Fibroblast of lung (primary cell): ENCODE measurements at regions not wholly inside any gene's neighbourhood (a gene's known extent, or its start where the extent isn't known, plus 50 kb on each side); places are given as distances from the start of the nearest gene placed in this dataset.

Source experiments
- DNase-seq, 2 donors: peaks; one replicate each; pipeline versions ENCODE4 v3.0.0 to v3.0.0-alpha.2; 2010; ENCODE audit warnings: low read depth in 2 of 2
- H2AFZ ChIP-seq: 2 replicates; pipeline ENCODE4 v1.5.1; 2012; ENCODE audit warnings: low read length, control low read depth, inconsistent platforms
- H3K27ac ChIP-seq: 2 replicates; pipeline ENCODE4 v1.5.1; 2011; ENCODE audit warnings: low read length, control low read depth; ENCODE audit not compliant: insufficient read depth
- H3K27me3 ChIP-seq: 2 replicates; pipeline ENCODE4 v1.5.1; 2011; ENCODE audit warnings: mild to moderate bottlenecking, low read length; ENCODE audit not compliant: control insufficient read depth, insufficient read depth
- H3K36me3 ChIP-seq: 2 replicates; pipeline ENCODE4 v1.5.1; 2011; ENCODE audit warnings: low read length; ENCODE audit not compliant: control insufficient read depth, insufficient read depth
- H3K4me1 ChIP-seq: 2 replicates; pipeline ENCODE4 v1.5.1; 2011; ENCODE audit warnings: low read length; ENCODE audit not compliant: control insufficient read depth, insufficient read depth; ENCODE audit errors: extremely low read depth
- H3K4me2 ChIP-seq: 2 replicates; pipeline ENCODE4 v1.5.1; 2011; ENCODE audit warnings: low read length, control low read depth; ENCODE audit not compliant: insufficient read depth; ENCODE audit errors: extremely low read depth
- H3K4me3 ChIP-seq, 4 experiments: fragments of 200-600 bp in 1 of 4; sonication (generic) in 1 of 4; replicated peaks in 1 of 4; 2 replicates each; pipeline ENCODE4 v1.5.1; 2011 to 2016; ENCODE audit warnings: low read length in 4 of 4, low read depth in 3 of 4, mild to moderate bottlenecking in 3 of 4, control low read depth in 2 of 4, inconsistent platforms in 1 of 4, mixed read lengths in 1 of 4; ENCODE audit not compliant: insufficient read depth in 1 of 4; ENCODE audit errors: control extremely low read depth in 1 of 4
- H3K79me2 ChIP-seq: 2 replicates; pipeline ENCODE4 v1.5.1; 2012; ENCODE audit warnings: mild to moderate bottlenecking, low read length, inconsistent platforms; ENCODE audit not compliant: control insufficient read depth, insufficient read depth
- H3K9ac ChIP-seq: 2 replicates; pipeline ENCODE4 v1.5.1; 2011; ENCODE audit warnings: mild to moderate bottlenecking, low read length, control low read depth; ENCODE audit not compliant: insufficient read depth
- H3K9me3 ChIP-seq: 2 replicates; pipeline ENCODE4 v1.5.1; 2012; ENCODE audit warnings: low read depth, low read length; ENCODE audit not compliant: control insufficient read depth, insufficient read depth
- H4K20me1 ChIP-seq: 2 replicates; pipeline ENCODE4 v1.5.1; 2011; ENCODE audit warnings: low read length; ENCODE audit not compliant: control insufficient read depth, insufficient read depth; ENCODE audit errors: extremely low read depth
- EZH2 ChIP-seq: IDR thresholded peaks from 2 replicates; pipeline ENCODE4 v1.5.1; 2012; ENCODE audit warnings: low read length, control low read depth, mild to moderate bottlenecking; ENCODE audit errors: missing control alignments
- TF ChIP-seq, protein P1 (sequence below), 2 donors: IDR thresholded peaks in 1 of 2; conservative IDR thresholded peaks in 1 of 2; 1 replicate in 1 of 2; 2 replicates in 1 of 2; pipeline ENCODE4 v1.5.1; 2011 to 2012; ENCODE audit warnings: low read length in 2 of 2, control low read depth in 1 of 2, inconsistent platforms in 1 of 2, low read depth in 1 of 2, mild to moderate bottlenecking in 1 of 2

GRCh38 chr2:161045726-161046125 is 114.5 kb upstream of the TANK start:
- peak; percentile 50 to 62 for DNase-seq
- peaks cover 13% of the 10 kb centered on the region for H3K4me1 ChIP-seq
- peak overlapping the region; percentile 33 for H3K4me2 ChIP-seq
- no peak overlapping the region for H3K4me3 ChIP-seq
- H4K20me1 ChIP-seq = no peaks in the 10 kb centered on the region
- H3K27me3 ChIP-seq = no peaks in the 10 kb centered on the region
- H3K9ac ChIP-seq = no peak overlapping the region
- no peak overlapping the region for H2AFZ ChIP-seq
- no peaks in the 10 kb centered on the region for H3K79me2 ChIP-seq
- no peaks in the 10 kb centered on the region for H3K36me3 ChIP-seq
- no peak overlapping the region for H3K27ac ChIP-seq
- H3K9me3 ChIP-seq = no peaks in the 10 kb centered on the region
- TF ChIP-seq EZH2 = no peak
- TF ChIP-seq, protein P1, sequence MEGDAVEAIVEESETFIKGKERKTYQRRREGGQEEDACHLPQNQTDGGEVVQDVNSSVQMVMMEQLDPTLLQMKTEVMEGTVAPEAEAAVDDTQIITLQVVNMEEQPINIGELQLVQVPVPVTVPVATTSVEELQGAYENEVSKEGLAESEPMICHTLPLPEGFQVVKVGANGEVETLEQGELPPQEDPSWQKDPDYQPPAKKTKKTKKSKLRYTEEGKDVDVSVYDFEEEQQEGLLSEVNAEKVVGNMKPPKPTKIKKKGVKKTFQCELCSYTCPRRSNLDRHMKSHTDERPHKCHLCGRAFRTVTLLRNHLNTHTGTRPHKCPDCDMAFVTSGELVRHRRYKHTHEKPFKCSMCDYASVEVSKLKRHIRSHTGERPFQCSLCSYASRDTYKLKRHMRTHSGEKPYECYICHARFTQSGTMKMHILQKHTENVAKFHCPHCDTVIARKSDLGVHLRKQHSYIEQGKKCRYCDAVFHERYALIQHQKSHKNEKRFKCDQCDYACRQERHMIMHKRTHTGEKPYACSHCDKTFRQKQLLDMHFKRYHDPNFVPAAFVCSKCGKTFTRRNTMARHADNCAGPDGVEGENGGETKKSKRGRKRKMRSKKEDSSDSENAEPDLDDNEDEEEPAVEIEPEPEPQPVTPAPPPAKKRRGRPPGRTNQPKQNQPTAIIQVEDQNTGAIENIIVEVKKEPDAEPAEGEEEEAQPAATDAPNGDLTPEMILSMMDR (conservative IDR thresholded peaks at IDR 0.05 in 1 of 2, IDR thresholded peaks at IDR 0.05 in 1 of 2; ENCODE audit: low read depth in 1 of 2, low read length in 2 of 2) = no peak

DNA sequence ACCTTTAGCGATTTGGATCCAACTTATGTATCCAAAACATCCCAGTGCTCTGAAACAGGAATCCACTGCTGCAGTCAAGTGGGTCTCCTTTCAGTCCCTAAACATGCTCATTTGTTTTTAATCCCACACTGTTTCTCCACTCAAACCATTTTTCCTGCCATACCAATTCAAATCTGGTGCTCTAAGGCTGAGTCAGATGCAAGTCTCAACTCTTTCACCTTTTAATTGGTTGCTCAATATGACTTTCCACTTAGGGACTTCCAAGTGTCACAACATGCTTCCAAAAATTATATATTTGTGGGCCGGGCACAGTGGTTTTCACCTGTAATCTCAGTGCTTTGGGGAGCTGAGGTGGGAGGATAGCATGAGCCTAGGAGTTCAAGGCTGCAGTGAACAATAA is 113.4 kb upstream of the TANK start:
- no peak overlapping the region for H2AFZ ChIP-seq
- H3K36me3 ChIP-seq = no peaks in the 10 kb centered on the region
- no peaks in the 10 kb centered on the region for H4K20me1 ChIP-seq
- peaks cover 13% of the 10 kb centered on the region for H3K4me1 ChIP-seq
- no peak overlapping the region for H3K27ac ChIP-seq
- H3K4me3 ChIP-seq = no peak overlapping the region
- DNase-seq = no peak
- TF ChIP-seq, protein P1 (conservative IDR thresholded peaks at IDR 0.05 in 1 of 2, IDR thresholded peaks at IDR 0.05 in 1 of 2; ENCODE audit: low read depth in 1 of 2, low read length in 2 of 2) = no peak
- no peak for TF ChIP-seq EZH2
- no peak overlapping the region for H3K4me2 ChIP-seq
- H3K9ac ChIP-seq = no peak overlapping the region
- H3K79me2 ChIP-seq = no peaks in the 10 kb centered on the region
- no peaks in the 10 kb centered on the region for H3K9me3 ChIP-seq
- H3K27me3 ChIP-seq = no peaks in the 10 kb centered on the region

DNA sequence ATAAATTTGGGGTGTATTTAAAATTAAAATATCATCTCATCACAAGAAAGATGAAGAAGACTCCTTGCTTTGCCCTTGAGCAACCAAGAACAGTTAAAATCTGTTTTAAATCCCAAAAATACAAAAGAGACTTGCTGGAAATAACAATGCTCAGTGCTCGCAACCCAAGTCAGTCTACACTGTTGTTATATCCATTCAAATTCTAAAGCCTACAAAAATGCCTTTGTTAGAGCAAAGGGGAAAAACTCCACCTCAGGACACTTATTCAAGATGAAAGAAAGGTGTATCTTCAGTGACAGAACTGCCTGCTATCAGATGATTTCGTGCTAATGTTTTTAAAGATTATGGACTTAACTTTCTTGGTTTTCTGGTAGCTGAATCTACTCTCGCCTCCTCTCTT is 111.9 kb upstream of the TANK start:
- TF ChIP-seq, protein P1 (conservative IDR thresholded peaks at IDR 0.05 in 1 of 2, IDR thresholded peaks at IDR 0.05 in 1 of 2; ENCODE audit: low read depth in 1 of 2, low read length in 2 of 2) = no peak
- no peak for TF ChIP-seq EZH2

More for the DNA sequence above, 111.9 kb upstream of the TANK start:
- no peaks in the 10 kb centered on the region for H4K20me1 ChIP-seq
- no peaks in the 10 kb centered on the region for H3K9me3 ChIP-seq
- no peak overlapping the region for H3K4me3 ChIP-seq
- H3K9ac ChIP-seq = no peak overlapping the region
- no peak overlapping the region for H3K4me2 ChIP-seq
- H3K27me3 ChIP-seq = no peaks in the 10 kb centered on the region
- no peaks in the 10 kb centered on the region for H3K36me3 ChIP-seq
- H2AFZ ChIP-seq = no peak overlapping the region
- no peak overlapping the region for H3K27ac ChIP-seq
- H3K4me1 ChIP-seq = peaks cover 13% of the 10 kb centered on the region
- no peak for DNase-seq
- no peaks in the 10 kb centered on the region for H3K79me2 ChIP-seq
